ENCODE measurements at regions not wholly inside any gene's neighbourhood (a gene's known extent, or its start where the extent isn't known, plus 50 kb on each side); places are given as distances from the start of the nearest gene placed in this dataset.

GRCh38 chr4:62484357-62484756, 1284.2 kb downstream of the ADGRL3 start:
- no peaks in the 10 kb centered on the region for H3K27me3 ChIP-seq
- WGBS = 96% methylated on average over 3 of the region's 3 CpGs
- DNase-seq (ENCODE audit: low spot score in 2 of 2) = no peak
- no peak overlapping the region for H3K4me3 ChIP-seq
- no peaks in the 10 kb centered on the region for H3K36me3 ChIP-seq
- TF ChIP-seq CTCF (IDR thresholded peaks at IDR 0.05) (no peak), EP300 (IDR thresholded peaks at IDR 0.05) (no peak), POLR2A (IDR thresholded peaks at IDR 0.05) (no peak), POLR2AphosphoS5 (IDR thresholded peaks at IDR 0.05) (no peak)
- H3K27ac ChIP-seq = no peak overlapping the region
- H3K9me3 ChIP-seq = no peaks in the 10 kb centered on the region
- H3K4me1 ChIP-seq = no peaks in the 10 kb centered on the region

- no peak for TF ChIP-seq CTCF (IDR thresholded peaks at IDR 0.05)
- no peak for TF ChIP-seq POLR2A (IDR thresholded peaks at IDR 0.05)
- TF ChIP-seq EP300 (IDR thresholded peaks at IDR 0.05) = no peak
- TF ChIP-seq POLR2AphosphoS5 (IDR thresholded peaks at IDR 0.05) = no peak
- no peaks in the 10 kb centered on the region for H3K4me1 ChIP-seq
- 74% methylated on average over 3 of the region's 3 CpGs for WGBS
- no peak overlapping the region for H3K27ac ChIP-seq
- H3K36me3 ChIP-seq = no peaks in the 10 kb centered on the region
- H3K9me3 ChIP-seq = no peaks in the 10 kb centered on the region
- H3K4me3 ChIP-seq = no peak overlapping the region
- DNase-seq (ENCODE audit: low spot score in 2 of 2) = no peak
- no peaks in the 10 kb centered on the region for H3K27me3 ChIP-seq
Measured at GRCh38 chr4:62482355-62482754, 1282.2 kb downstream of the ADGRL3 start.

DNA sequence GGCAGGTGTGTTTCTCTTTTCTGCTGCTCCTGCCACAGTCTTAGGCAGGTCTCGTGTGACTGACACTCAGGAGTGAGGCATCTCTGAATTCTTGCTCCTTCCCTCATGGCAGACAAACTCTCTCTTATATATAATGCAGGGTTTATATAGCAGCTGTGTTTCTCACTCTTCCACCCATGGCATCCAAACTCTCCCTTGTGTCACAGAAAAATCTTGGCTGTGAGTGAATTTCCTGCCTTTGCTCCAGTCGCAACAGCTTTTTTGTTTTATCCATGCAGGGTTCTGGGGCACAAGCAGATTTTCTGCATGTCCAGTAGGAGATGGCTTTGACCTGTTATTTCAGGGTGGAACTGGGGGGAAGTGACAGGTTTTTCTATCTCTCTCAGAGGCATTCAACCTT, 1275.5 kb downstream of the ADGRL3 start:
- no peaks in the 10 kb centered on the region for H3K27me3 ChIP-seq
- 63% methylated on average over 2 of the region's 2 CpGs for WGBS
- TF ChIP-seq CTCF (IDR thresholded peaks at IDR 0.05) (no peak), POLR2A (IDR thresholded peaks at IDR 0.05) (no peak), POLR2AphosphoS5 (IDR thresholded peaks at IDR 0.05) (no peak), EP300 (IDR thresholded peaks at IDR 0.05) (no peak)

DNA sequence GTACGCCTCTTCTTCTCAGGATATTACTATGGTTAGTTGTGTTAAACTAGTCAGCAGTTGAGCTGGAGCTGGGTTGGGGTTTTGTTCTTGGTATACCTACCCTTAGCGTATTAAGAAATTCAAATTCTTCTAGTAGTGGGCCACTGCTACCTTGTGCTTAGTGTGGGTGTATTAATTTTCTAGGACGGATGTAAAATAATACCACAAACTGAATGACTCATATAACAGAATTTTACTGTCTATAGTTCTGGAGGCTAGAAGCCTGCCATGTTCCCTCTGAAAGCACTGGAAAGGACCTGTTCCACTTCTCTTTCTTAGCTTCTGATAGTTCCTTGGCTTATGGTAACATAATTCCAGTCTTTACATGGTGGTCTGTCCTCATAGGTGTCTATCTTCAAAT, 1274.7 kb downstream of the ADGRL3 start:
- Histone ChIP-seq H3K27me3 (no peaks in the 10 kb centered on the region), H3K4me3 (no peak overlapping the region), H3K4me1 (no peaks in the 10 kb centered on the region), H3K36me3 (no peaks in the 10 kb centered on the region), H3K9me3 (no peaks in the 10 kb centered on the region), H3K27ac (no peak overlapping the region)
- DNase-seq (ENCODE audit: low spot score in 2 of 2) = no peak
- no peak for TF ChIP-seq POLR2AphosphoS5 (IDR thresholded peaks at IDR 0.05)
- TF ChIP-seq CTCF (IDR thresholded peaks at IDR 0.05) = no peak
- no peak for TF ChIP-seq EP300 (IDR thresholded peaks at IDR 0.05)
- no peak for TF ChIP-seq POLR2A (IDR thresholded peaks at IDR 0.05)
- 80% methylated on average over 3 of the region's 3 CpGs for WGBS

More for the DNA sequence above, 1275.5 kb downstream of the ADGRL3 start:
- DNase-seq (ENCODE audit: low spot score in 2 of 2) = no peak
- H3K27ac ChIP-seq = no peak overlapping the region
- no peaks in the 10 kb centered on the region for H3K4me1 ChIP-seq
- no peaks in the 10 kb centered on the region for H3K36me3 ChIP-seq
- H3K9me3 ChIP-seq = no peaks in the 10 kb centered on the region
- H3K4me3 ChIP-seq = no peak overlapping the region

- no peaks in the 10 kb centered on the region for H3K9me3 ChIP-seq
- no peak overlapping the region for H3K4me3 ChIP-seq
- H3K27me3 ChIP-seq = no peaks in the 10 kb centered on the region
- TF ChIP-seq CTCF (IDR thresholded peaks at IDR 0.05) (no peak), POLR2A (IDR thresholded peaks at IDR 0.05) (no peak), POLR2AphosphoS5 (IDR thresholded peaks at IDR 0.05) (no peak), EP300 (IDR thresholded peaks at IDR 0.05) (no peak)
- no peak overlapping the region for H3K27ac ChIP-seq
- H3K4me1 ChIP-seq = no peaks in the 10 kb centered on the region
- H3K36me3 ChIP-seq = no peaks in the 10 kb centered on the region
- 87% methylated on average over 1 of the region's 1 CpG for WGBS
- no peak for DNase-seq (ENCODE audit: low spot score in 2 of 2)
Measured at GRCh38 chr4:62471021-62471420, 1270.9 kb downstream of the ADGRL3 start.
